Panc1 (cell line): ENCODE measurements at regions not wholly inside any gene's neighbourhood (a gene's known extent, or its start where the extent isn't known, plus 50 kb on each side); places are given as distances from the start of the nearest gene placed in this dataset.

Source experiments
- ATAC-seq: fragments of 200-7000 bp; cut with Tn5 transposase; 2 replicates; pipeline ENCODE4 v1.9.1; 2020; ENCODE audit warnings: mild to moderate bottlenecking, moderate library complexity
- BruUV-seq: library from RNA; stranded (reverse); fragments of 400-500 nt; replicated peaks from 2 replicates; lab custom pipeline; 2021; lab: Mats Ljungman, UMichigan
- CTCF ChIA-PET: fragments of 300-600 bp; sonication (Branson Sonifier 250); formaldehyde crosslinking; loops from one replicate; lab custom pipeline; 2022; ENCODE audit warnings: antibody characterized with exemption; lab: Charles Lee
- POLR2A ChIA-PET: fragments of 300-600 bp; sonication (Branson Sonifier 250); formaldehyde crosslinking; loops from one replicate; lab custom pipeline; 2022; ENCODE audit warnings: antibody characterized with exemption; lab: Charles Lee
- DNase-seq: peaks from one replicate; pipeline ENCODE4 v3.0.0-alpha.2; 2010; ENCODE audit warnings: low read depth, low spot score
- H3K27ac ChIP-seq: 2 replicates; pipeline ENCODE4 v1.5.1; 2011; ENCODE audit warnings: mild to moderate bottlenecking, low read length, inconsistent platforms
- H3K27me3 ChIP-seq: fragments of 200-500 bp; sonication (Bioruptor generic); 2 replicates; pipeline ENCODE4 v1.6.0; 2014; ENCODE audit warnings: low read length, inconsistent platforms; ENCODE audit not compliant: control insufficient read depth, insufficient read depth
- H3K36me3 ChIP-seq: fragments of 200-500 bp; sonication (Bioruptor generic); 2 replicates; pipeline ENCODE4 v1.5.1; 2014; ENCODE audit warnings: inconsistent platforms, mild to moderate bottlenecking, low read length, moderate library complexity; ENCODE audit not compliant: control insufficient read depth, insufficient read depth
- H3K4me1 ChIP-seq: 2 replicates; pipeline ENCODE4 v1.5.1; 2011; ENCODE audit warnings: inconsistent platforms, mild to moderate bottlenecking, low read length, moderate library complexity; ENCODE audit not compliant: control insufficient read depth, insufficient read depth
- H3K4me3 ChIP-seq, 2 experiments: 2 replicates each; pipeline ENCODE4 v1.5.1; 2011 to 2012; ENCODE audit warnings: low read depth in 2 of 2, low read length in 2 of 2, mild to moderate bottlenecking in 2 of 2, inconsistent platforms in 1 of 2, moderate library complexity in 1 of 2
- H3K9me3 ChIP-seq: fragments of 200-500 bp; sonication (Bioruptor generic); 2 replicates; pipeline ENCODE4 v1.5.1; 2014; ENCODE audit warnings: low read depth, mild to moderate bottlenecking, inconsistent platforms, low read length, moderate library complexity; ENCODE audit not compliant: control insufficient read depth, insufficient read depth
- POLR2AphosphoS5 ChIP-seq: IDR thresholded peaks from 2 replicates; pipeline ENCODE4 v1.6.1; 2012; ENCODE audit warnings: mild to moderate bottlenecking, low read depth, low read length, moderate library complexity
- SIN3A ChIP-seq: IDR thresholded peaks from 2 replicates; pipeline ENCODE4 v1.6.1; 2012; ENCODE audit warnings: low read depth, mild to moderate bottlenecking, low read length, moderate library complexity, borderline replicate concordance; ENCODE audit not compliant: insufficient read depth
- TCF7L2 ChIP-seq: IDR thresholded peaks from 2 replicates; pipeline ENCODE4 v1.6.1; 2011; ENCODE audit warnings: mild to moderate bottlenecking, low read depth, low read length, inconsistent platforms
- in situ Hi-C: cut with HindIII; loops from 2 replicates; pipeline ENCODE4 v1.10.0; 2016; ENCODE audit warnings: low sequenced_read_pairs, low pct_unique_long_range_greater_than_20kb
- intact Hi-C: fragments of 100-400 bp; cut with micrococcal nuclease; formaldehyde crosslinking; loops from one replicate; pipeline ENCODE4 v1.10.0; 2022; ENCODE audit not compliant: unreplicated experiment
- TF ChIP-seq, protein P1 (sequence below): fragments of 450-650 bp; IDR thresholded peaks from 2 replicates; pipeline ENCODE4 v1.5.1; 2017; ENCODE audit warnings: mild to moderate bottlenecking
- TF ChIP-seq, protein P2 (sequence below), 2 experiments: IDR thresholded peaks; 2 replicates each; pipeline ENCODE4 v1.6.1; 2011 to 2012; ENCODE audit warnings: low read depth in 2 of 2, control low read depth in 1 of 2, low read length in 1 of 2, mild to moderate bottlenecking in 1 of 2, moderate library complexity in 1 of 2; ENCODE audit not compliant: insufficient read depth in 1 of 2

DNA sequence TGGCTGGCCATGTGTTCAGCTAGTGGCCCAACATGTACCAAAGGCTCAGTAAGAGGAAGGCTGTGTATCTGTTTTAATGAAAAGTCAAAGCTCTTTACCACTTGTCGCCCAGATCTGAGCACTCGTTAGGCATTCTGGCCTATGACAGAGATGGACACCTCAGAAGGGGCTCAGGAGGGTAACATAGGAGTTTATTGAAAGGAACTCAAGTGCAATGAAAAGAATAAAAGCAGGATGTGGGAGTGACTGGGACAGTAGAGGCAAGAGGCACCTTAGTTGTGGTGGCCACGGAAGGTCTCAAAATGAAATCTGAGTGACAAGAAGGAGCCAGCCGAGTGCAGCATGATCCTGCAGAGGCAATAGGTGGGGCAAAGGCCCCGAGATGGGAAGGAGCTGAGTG lies 309.7 kb downstream of the MN1 start:
- Histone ChIP-seq H3K4me1 (no peaks in the 10 kb centered on the region), H3K9me3 (no peaks in the 10 kb centered on the region), H3K27me3 (no peaks in the 10 kb centered on the region; the same call in 1 of the 2 replicates), H3K36me3 (no peaks in the 10 kb centered on the region), H3K4me3 (no peak overlapping the region), H3K27ac (no peak overlapping the region)
- ChIA-PET POLR2A (no interaction called here), CTCF (no interaction called here)
- intact Hi-C loops (no loop called here), in situ Hi-C loops (no loop called here)
- TF ChIP-seq POLR2AphosphoS5 (no peak), TCF7L2 (no peak), SIN3A (no peak)
- TF ChIP-seq, protein P1, sequence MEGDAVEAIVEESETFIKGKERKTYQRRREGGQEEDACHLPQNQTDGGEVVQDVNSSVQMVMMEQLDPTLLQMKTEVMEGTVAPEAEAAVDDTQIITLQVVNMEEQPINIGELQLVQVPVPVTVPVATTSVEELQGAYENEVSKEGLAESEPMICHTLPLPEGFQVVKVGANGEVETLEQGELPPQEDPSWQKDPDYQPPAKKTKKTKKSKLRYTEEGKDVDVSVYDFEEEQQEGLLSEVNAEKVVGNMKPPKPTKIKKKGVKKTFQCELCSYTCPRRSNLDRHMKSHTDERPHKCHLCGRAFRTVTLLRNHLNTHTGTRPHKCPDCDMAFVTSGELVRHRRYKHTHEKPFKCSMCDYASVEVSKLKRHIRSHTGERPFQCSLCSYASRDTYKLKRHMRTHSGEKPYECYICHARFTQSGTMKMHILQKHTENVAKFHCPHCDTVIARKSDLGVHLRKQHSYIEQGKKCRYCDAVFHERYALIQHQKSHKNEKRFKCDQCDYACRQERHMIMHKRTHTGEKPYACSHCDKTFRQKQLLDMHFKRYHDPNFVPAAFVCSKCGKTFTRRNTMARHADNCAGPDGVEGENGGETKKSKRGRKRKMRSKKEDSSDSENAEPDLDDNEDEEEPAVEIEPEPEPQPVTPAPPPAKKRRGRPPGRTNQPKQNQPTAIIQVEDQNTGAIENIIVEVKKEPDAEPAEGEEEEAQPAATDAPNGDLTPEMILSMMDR: no peak
- TF ChIP-seq, protein P2, sequence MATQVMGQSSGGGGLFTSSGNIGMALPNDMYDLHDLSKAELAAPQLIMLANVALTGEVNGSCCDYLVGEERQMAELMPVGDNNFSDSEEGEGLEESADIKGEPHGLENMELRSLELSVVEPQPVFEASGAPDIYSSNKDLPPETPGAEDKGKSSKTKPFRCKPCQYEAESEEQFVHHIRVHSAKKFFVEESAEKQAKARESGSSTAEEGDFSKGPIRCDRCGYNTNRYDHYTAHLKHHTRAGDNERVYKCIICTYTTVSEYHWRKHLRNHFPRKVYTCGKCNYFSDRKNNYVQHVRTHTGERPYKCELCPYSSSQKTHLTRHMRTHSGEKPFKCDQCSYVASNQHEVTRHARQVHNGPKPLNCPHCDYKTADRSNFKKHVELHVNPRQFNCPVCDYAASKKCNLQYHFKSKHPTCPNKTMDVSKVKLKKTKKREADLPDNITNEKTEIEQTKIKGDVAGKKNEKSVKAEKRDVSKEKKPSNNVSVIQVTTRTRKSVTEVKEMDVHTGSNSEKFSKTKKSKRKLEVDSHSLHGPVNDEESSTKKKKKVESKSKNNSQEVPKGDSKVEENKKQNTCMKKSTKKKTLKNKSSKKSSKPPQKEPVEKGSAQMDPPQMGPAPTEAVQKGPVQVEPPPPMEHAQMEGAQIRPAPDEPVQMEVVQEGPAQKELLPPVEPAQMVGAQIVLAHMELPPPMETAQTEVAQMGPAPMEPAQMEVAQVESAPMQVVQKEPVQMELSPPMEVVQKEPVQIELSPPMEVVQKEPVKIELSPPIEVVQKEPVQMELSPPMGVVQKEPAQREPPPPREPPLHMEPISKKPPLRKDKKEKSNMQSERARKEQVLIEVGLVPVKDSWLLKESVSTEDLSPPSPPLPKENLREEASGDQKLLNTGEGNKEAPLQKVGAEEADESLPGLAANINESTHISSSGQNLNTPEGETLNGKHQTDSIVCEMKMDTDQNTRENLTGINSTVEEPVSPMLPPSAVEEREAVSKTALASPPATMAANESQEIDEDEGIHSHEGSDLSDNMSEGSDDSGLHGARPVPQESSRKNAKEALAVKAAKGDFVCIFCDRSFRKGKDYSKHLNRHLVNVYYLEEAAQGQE (IDR thresholded peaks at IDR 0.05; ENCODE audit: insufficient read depth in 1 of 2, low read depth in 2 of 2, low read length in 1 of 2): no peak
- ATAC-seq (no peak), DNase-seq (no peak)
- BruUV-seq: no TSS peak

DNA sequence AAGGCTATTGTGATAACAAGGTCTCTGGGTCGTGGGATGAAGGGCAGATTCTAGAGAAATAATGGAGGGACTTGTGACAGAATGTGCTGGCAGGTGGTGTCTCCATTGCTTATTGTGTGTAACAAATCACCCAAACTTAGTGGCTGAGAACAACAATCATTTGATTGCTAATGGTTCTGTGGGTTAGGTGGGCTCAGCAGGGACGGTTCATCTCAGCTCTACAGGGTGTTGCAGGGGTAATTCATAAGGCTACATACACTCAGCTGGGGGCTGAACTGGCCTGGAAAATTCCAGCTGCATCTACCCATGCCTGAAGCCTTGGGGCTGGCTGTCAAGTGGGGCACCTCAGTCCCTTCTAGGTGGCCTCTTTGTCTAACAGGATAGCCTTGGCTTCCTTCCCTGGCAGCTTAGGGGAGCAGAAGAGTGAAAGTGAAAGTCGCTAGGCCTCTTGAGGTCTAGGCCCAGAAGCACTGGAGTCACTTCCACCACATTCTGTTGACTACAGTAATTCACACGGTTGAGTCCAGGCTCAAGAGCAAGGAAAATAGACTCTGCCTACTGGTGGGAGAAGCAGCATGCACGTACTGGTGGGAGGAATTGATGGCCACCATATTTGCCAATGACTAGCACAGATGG lies 308.9 kb downstream of the MN1 start:
- Histone ChIP-seq H3K4me3 (no peak overlapping the region), H3K27ac (no peak overlapping the region), H3K27me3 (no peaks in the 10 kb centered on the region; the same call in 1 of the 2 replicates), H3K36me3 (no peaks in the 10 kb centered on the region), H3K9me3 (no peaks in the 10 kb centered on the region), H3K4me1 (no peaks in the 10 kb centered on the region)
- ChIA-PET POLR2A (no interaction called here), CTCF (no interaction called here)
- intact Hi-C loops (no loop called here), in situ Hi-C loops (no loop called here)
- no peak for TF ChIP-seq POLR2AphosphoS5
- no peak for TF ChIP-seq SIN3A
- TF ChIP-seq, protein P2 (IDR thresholded peaks at IDR 0.05; ENCODE audit: insufficient read depth in 1 of 2, low read depth in 2 of 2, low read length in 1 of 2): no peak
- TF ChIP-seq TCF7L2: no peak
- TF ChIP-seq, protein P1: no peak
- no TSS peak for BruUV-seq
- ATAC-seq (no peak), DNase-seq (no peak)
